SW480 (cell line): ENCODE measurements at regions not wholly inside any gene's neighbourhood (a gene's known extent, or its start where the extent isn't known, plus 50 kb on each side); places are given as distances from the start of the nearest gene placed in this dataset.
A peak's percentile ranks its signal among the peaks of the same experiment; 100 is the strongest.
"Not testable (repeated sequence)": the region's sequence is repeated elsewhere in the genome, so short reads cannot be mapped to it uniquely, and the experiment has no call there.

Experiments used
- DNase-seq: peaks from one replicate; pipeline ENCODE4 v3.0.0-alpha.2; 2016; ENCODE audit warnings: low spot score

- no peak for DNase-seq
Measured at GRCh38 chr6:27854421-27854820, 57.8 kb downstream of the OR2B2 start.

- no peak for DNase-seq
Measured at GRCh38 chr6:27851440-27851839, 60.8 kb downstream of the OR2B2 start.

GRCh38 chr6:27849001-27849400 lies 63.2 kb downstream of the OR2B2 start:
- not testable (repeated sequence) for DNase-seq

GRCh38 chr6:27847706-27848105 lies 64.5 kb downstream of the OR2B2 start:
- DNase-seq = no peak

GRCh38 chr6:27840572-27840971 lies 71.6 kb downstream of the OR2B2 start:
- no peak for DNase-seq

- peak; percentile 30 for DNase-seq
Measured at GRCh38 chr6:27839626-27840475, 72.3 kb downstream of the OR2B2 start.

GRCh38 chr6:27838945-27839625 lies 73.1 kb downstream of the OR2B2 start:
- DNase-seq = peak; percentile 42

- peak; percentile 97 for DNase-seq
Measured at GRCh38 chr6:27838058-27838944, 73.9 kb downstream of the OR2B2 start.

GRCh38 chr6:27837625-27838057 lies 74.6 kb downstream of the OR2B2 start:
- DNase-seq = no peak

- peak; percentile 93 for DNase-seq
Measured at GRCh38 chr6:27836783-27837624, 75.2 kb downstream of the OR2B2 start.

- DNase-seq = no peak
Measured at GRCh38 chr6:27836141-27836782, 75.9 kb downstream of the OR2B2 start.

- no peak for DNase-seq
Measured at GRCh38 chr6:27834879-27835549, 77.2 kb downstream of the OR2B2 start.

- DNase-seq = no peak
Measured at GRCh38 chr6:27834384-27834783, 77.8 kb downstream of the OR2B2 start.

- peak; percentile 54 for DNase-seq
Measured at GRCh38 chr6:27831434-27832081, 80.6 kb downstream of the OR2B2 start.

GRCh38 chr6:27830600-27831433 lies 81.4 kb downstream of the OR2B2 start:
- DNase-seq = peak; percentile 74

- no peak for DNase-seq
Measured at GRCh38 chr6:27830212-27830599, 82.0 kb downstream of the OR2B2 start.

GRCh38 chr6:27829453-27830211 lies 82.6 kb downstream of the OR2B2 start:
- no peak for DNase-seq

- DNase-seq = not testable (repeated sequence)
Measured at GRCh38 chr6:27827477-27827876, 84.7 kb downstream of the OR2B2 start.
